Liver (tissue), 7 donors: ENCODE measurements at regions not wholly inside any gene's neighbourhood (a gene's known extent, or its start where the extent isn't known, plus 50 kb on each side); places are given as distances from the start of the nearest gene placed in this dataset.

Experiments used
- DNase-seq: peaks from one replicate; pipeline ENCODE4 v3.0.0-alpha.2; 2017; ENCODE audit warnings: low spot score
- H3K27ac ChIP-seq, 2 donors: one replicate each; pipeline ENCODE4 v1.7.0; 2013; ENCODE audit warnings: inconsistent platforms in 2 of 2, low read length in 2 of 2, control low read depth in 1 of 2, low read depth in 1 of 2, mild to moderate bottlenecking in 1 of 2
- H3K27me3 ChIP-seq, 4 donors: one replicate each; pipeline versions ENCODE4 v1.6.1 to v1.7.0; 2013; ENCODE audit warnings: low read length in 3 of 4, inconsistent platforms in 1 of 4, mild to moderate bottlenecking in 1 of 4, moderate library complexity in 1 of 4; ENCODE audit not compliant: control insufficient read depth in 4 of 4, insufficient read depth in 4 of 4
- H3K36me3 ChIP-seq, 4 donors: one replicate each; pipeline versions ENCODE4 v1.6.1 to v1.7.0; 2013; ENCODE audit warnings: low read length in 3 of 4, mild to moderate bottlenecking in 3 of 4, low read depth in 1 of 4, moderate library complexity in 1 of 4; ENCODE audit not compliant: control insufficient read depth in 4 of 4, insufficient read depth in 3 of 4
- H3K4me1 ChIP-seq, 4 donors: one replicate each; pipeline versions ENCODE4 v1.6.1 to v1.7.0; 2013; ENCODE audit warnings: low read length in 3 of 4, mild to moderate bottlenecking in 3 of 4, moderate library complexity in 1 of 4; ENCODE audit not compliant: control insufficient read depth in 4 of 4, insufficient read depth in 4 of 4
- H3K4me3 ChIP-seq, 3 donors: one replicate each; pipeline versions ENCODE4 v1.6.1 to v1.7.0; 2013; ENCODE audit warnings: low read length in 3 of 3, control low read depth in 1 of 3, low read depth in 1 of 3, mild to moderate bottlenecking in 1 of 3
- H3K9ac ChIP-seq, 2 donors: one replicate each; pipeline ENCODE4 v1.7.0; 2013; ENCODE audit warnings: low read length in 2 of 2, mild to moderate bottlenecking in 2 of 2, moderate library complexity in 2 of 2, control low read depth in 1 of 2, low read depth in 1 of 2
- H3K9me3 ChIP-seq, 4 donors: one replicate each; pipeline versions ENCODE4 v1.6.1 to v1.7.0; 2013; ENCODE audit warnings: low read length in 3 of 4; ENCODE audit not compliant: control insufficient read depth in 4 of 4
- EGR1 ChIP-seq, 2 donors: IDR thresholded peaks; 2 replicates each; pipeline ENCODE4 v1.6.1; 2016 to 2018; ENCODE audit warnings: antibody characterized with exemption in 2 of 2, low read depth in 2 of 2
- GABPA ChIP-seq, 2 donors: IDR thresholded peaks in 1 of 2; conservative IDR thresholded peaks in 1 of 2; 2 replicates each; pipeline ENCODE4 v1.6.1; 2016; ENCODE audit warnings: antibody characterized with exemption in 2 of 2, mild to moderate bottlenecking in 1 of 2, moderate library complexity in 1 of 2
- JUND ChIP-seq, 2 donors: IDR thresholded peaks; 2 replicates each; pipeline ENCODE4 v1.6.1; 2016; ENCODE audit warnings: antibody characterized with exemption in 2 of 2
- RAD21 ChIP-seq, 2 donors: IDR thresholded peaks; 2 replicates each; pipeline ENCODE4 v1.6.1; 2016; ENCODE audit warnings: antibody characterized with exemption in 2 of 2, mild to moderate bottlenecking in 2 of 2
- REST ChIP-seq: IDR thresholded peaks from 2 replicates; pipeline ENCODE4 v1.6.1; 2016; ENCODE audit warnings: antibody characterized with exemption, mild to moderate bottlenecking
- RXRA ChIP-seq, 2 donors: IDR thresholded peaks; 2 replicates each; pipeline ENCODE4 v1.6.1; 2017 to 2018; ENCODE audit warnings: antibody characterized with exemption in 2 of 2, mild to moderate bottlenecking in 1 of 2
- SP1 ChIP-seq: IDR thresholded peaks from 2 replicates; pipeline ENCODE4 v1.6.1; 2018; ENCODE audit warnings: antibody characterized with exemption, mild to moderate bottlenecking
- TAF1 ChIP-seq: conservative IDR thresholded peaks from 2 replicates; pipeline ENCODE4 v1.6.1; 2016; ENCODE audit warnings: antibody characterized with exemption, mild to moderate bottlenecking
- YY1 ChIP-seq: IDR thresholded peaks from 2 replicates; pipeline ENCODE4 v1.6.1; 2016; ENCODE audit warnings: antibody characterized with exemption, mild to moderate bottlenecking
- ZBTB33 ChIP-seq: IDR thresholded peaks from 2 replicates; pipeline ENCODE4 v1.6.1; 2016; ENCODE audit warnings: antibody characterized with exemption
- whole genome bisulfite sequencing: extraction: QIAGEN DNeasy Blood & Tissue Kit; methylation state at CpG from one replicate; pipeline ENCODE4 v1.1.7; 2013; 5-methylcytosine and 5-hydroxymethylcytosine counted together
- donor health status: healthy.
- donor health status: healthy.
- donor health status: healthy.
- donor health status: healthy.

- H3K9me3 ChIP-seq, result no peaks in the 10 kb centered on the region
- no peak overlapping the region for H3K9ac ChIP-seq
- TF ChIP-seq TAF1 (no peak), GABPA (IDR thresholded peaks at IDR 0.05 in 1 of 2, conservative IDR thresholded peaks at IDR 0.05 in 1 of 2) (no peak)
- no peak overlapping the region for H3K4me3 ChIP-seq
- H3K36me3 ChIP-seq, result no peaks in the 10 kb centered on the region
- no peak overlapping the region for H3K27ac ChIP-seq
- no peaks in the 10 kb centered on the region for H3K27me3 ChIP-seq
- no peaks in the 10 kb centered on the region for H3K4me1 ChIP-seq
- DNase-seq, result no peak
- 83% methylated on average over 8 of the region's 8 CpGs for WGBS
Measured at GRCh38 chr6:19128701-19129100, 708.5 kb upstream of the ID4 start.

GRCh38 chr6:19135706-19136105 is 701.5 kb upstream of the ID4 start:
- Histone ChIP-seq H3K27me3 (no peaks in the 10 kb centered on the region), H3K36me3 (no peaks in the 10 kb centered on the region), H3K9ac (no peak overlapping the region), H3K4me3 (no peak overlapping the region), H3K27ac (no peak overlapping the region), H3K4me1 (no peaks in the 10 kb centered on the region), H3K9me3 (no peaks in the 10 kb centered on the region)
- TF ChIP-seq JUND (IDR thresholded peaks at IDR 0.05) (no peak), RAD21 (IDR thresholded peaks at IDR 0.05) (no peak), ZBTB33 (no peak), RXRA (IDR thresholded peaks at IDR 0.05) (no peak), EGR1 (IDR thresholded peaks at IDR 0.05; ENCODE audit: low read depth in 2 of 2) (no peak), REST (no peak), YY1 (no peak), SP1 (no peak), TAF1 (no peak)
- no peak for DNase-seq
- WGBS, result 49% methylated on average over 2 of the region's 2 CpGs

- Histone ChIP-seq H3K36me3 (no peaks in the 10 kb centered on the region), H3K9ac (no peak overlapping the region), H3K4me3 (no peak overlapping the region), H3K4me1 (no peaks in the 10 kb centered on the region), H3K27ac (no peak overlapping the region), H3K27me3 (no peaks in the 10 kb centered on the region), H3K9me3 (no peaks in the 10 kb centered on the region)
- no peak for DNase-seq
- WGBS, result 59% methylated on average over 4 of the region's 4 CpGs
- no peak for TF ChIP-seq SP1
Measured at GRCh38 chr6:19137505-19137904, 699.7 kb upstream of the ID4 start.
